ENCODE measurements at regions not wholly inside any gene's neighbourhood (a gene's known extent, or its start where the extent isn't known, plus 50 kb on each side); places are given as distances from the start of the nearest gene placed in this dataset.

- H2AFZ ChIP-seq, result peak overlapping the region; percentile 70
- H3K36me3 ChIP-seq (ENCODE audit: low read depth), result no peaks in the 10 kb centered on the region
- no peaks in the 10 kb centered on the region for H3K9me2 ChIP-seq (ENCODE audit: insufficient read depth)
- DNase-seq, result peak; percentile 95
- H3K79me2 ChIP-seq (ENCODE audit: insufficient read depth), result no peaks in the 10 kb centered on the region
- in situ Hi-C loops (cut with MboI), result no loop called here
- H3K27me3 ChIP-seq (replicated peaks; ENCODE audit: insufficient read depth), result no peaks in the 10 kb centered on the region
- H3K4me3 ChIP-seq, result peak overlapping the region; percentile 52; the same call in 1 of the 2 replicates
- peak overlapping the region; percentile 52 for H3K4me2 ChIP-seq (ENCODE audit: unreplicated experiment)
- H4K20me1 ChIP-seq (ENCODE audit: insufficient read depth), result no peaks in the 10 kb centered on the region
- no peak for TF ChIP-seq EZH2phosphoT487 (IDR thresholded peaks at IDR 0.05; ENCODE audit: insufficient read depth, low read depth)
- peaks cover 25% of the 10 kb centered on the region for H3K4me1 ChIP-seq (ENCODE audit: insufficient read depth)
- H3K27ac ChIP-seq, result peak overlapping the region; percentile 70
- 39 to 52% methylated on average over 9 of the region's 9 CpGs for WGBS, 2 experiments (ENCODE audit: low coverage in 1 of 2, low lambda C conversion rate in 2 of 2, missing lambda C conversion rate in 2 of 2)
- peak overlapping the region; percentile 61 for H3K9ac ChIP-seq
- H3F3A ChIP-seq (ENCODE audit: insufficient read depth), result peaks cover 20% of the 10 kb centered on the region; the same call in 1 of the 2 replicates
- no peaks in the 10 kb centered on the region for H3K9me3 ChIP-seq (ENCODE audit: low read depth)
Measured at GRCh38 chr9:91500509-91501014, 76.9 kb upstream of the NFIL3 start.

- TF ChIP-seq EZH2phosphoT487 (IDR thresholded peaks at IDR 0.05; ENCODE audit: insufficient read depth, low read depth), result no peak
- TF ChIP-seq EZH2 (IDR thresholded peaks at IDR 0.05; ENCODE audit: insufficient read depth, poor library complexity, severe bottlenecking), result no peak
- peak overlapping the region; percentile 96 for H3K27ac ChIP-seq
- no peaks in the 10 kb centered on the region for H4K20me1 ChIP-seq (ENCODE audit: insufficient read depth)
- no peaks in the 10 kb centered on the region for H3K27me3 ChIP-seq (replicated peaks; ENCODE audit: insufficient read depth)
- H3K4me1 ChIP-seq (ENCODE audit: insufficient read depth), result peaks cover 34% of the 10 kb centered on the region
- no peaks in the 10 kb centered on the region for H3K36me3 ChIP-seq (ENCODE audit: low read depth)
- DNase-seq, result no peak
- H3K4me2 ChIP-seq (ENCODE audit: unreplicated experiment), result peak overlapping the region; percentile 55
- no peaks in the 10 kb centered on the region for H3K79me2 ChIP-seq (ENCODE audit: insufficient read depth)
- in situ Hi-C loops (cut with MboI), result no loop called here
- H3K9ac ChIP-seq, result peak overlapping the region; percentile 80
- WGBS, 2 experiments (ENCODE audit: low coverage in 1 of 2, low lambda C conversion rate in 2 of 2, missing lambda C conversion rate in 2 of 2), result 61 to 68% methylated on average over 7 of the region's 7 CpGs
- no peaks in the 10 kb centered on the region for H3K9me3 ChIP-seq (ENCODE audit: low read depth)
- 0 out of 2 replicates have a peak overlapping the region, but pooled peaks have one; percentile 10 for H2AFZ ChIP-seq
- no peaks in the 10 kb centered on the region for H3K9me2 ChIP-seq (ENCODE audit: insufficient read depth)
- H3K4me3 ChIP-seq, result no peak overlapping the region
- H3F3A ChIP-seq (ENCODE audit: insufficient read depth), result peaks cover 30% of the 10 kb centered on the region
Measured at GRCh38 chr9:91496351-91496750, 72.7 kb upstream of the NFIL3 start.

GRCh38 chr9:91495450-91495849 lies 71.8 kb upstream of the NFIL3 start:
- WGBS, 2 experiments (ENCODE audit: low coverage in 1 of 2, low lambda C conversion rate in 2 of 2, missing lambda C conversion rate in 2 of 2), result 5 to 12% methylated on average over 4 of the region's 4 CpGs
- peak overlapping the region; percentile 60 for H3K4me2 ChIP-seq (ENCODE audit: unreplicated experiment)
- H3K27ac ChIP-seq, result peak overlapping the region; percentile 96
- in situ Hi-C loops (cut with MboI), result no loop called here
- H3F3A ChIP-seq (ENCODE audit: insufficient read depth), result peaks cover 23% of the 10 kb centered on the region
- H3K4me1 ChIP-seq (ENCODE audit: insufficient read depth), result peaks cover 26% of the 10 kb centered on the region
- TF ChIP-seq EZH2 (IDR thresholded peaks at IDR 0.05; ENCODE audit: insufficient read depth, poor library complexity, severe bottlenecking), result no peak
- H3K9ac ChIP-seq, result peak overlapping the region; percentile 80
- no peaks in the 10 kb centered on the region for H3K27me3 ChIP-seq (replicated peaks; ENCODE audit: insufficient read depth)
- H3K79me2 ChIP-seq (ENCODE audit: insufficient read depth), result no peaks in the 10 kb centered on the region
- no peaks in the 10 kb centered on the region for H3K9me3 ChIP-seq (ENCODE audit: low read depth)
- peak overlapping the region; percentile 18 for H3K4me3 ChIP-seq
- H2AFZ ChIP-seq, result no peak overlapping the region
- H4K20me1 ChIP-seq (ENCODE audit: insufficient read depth), result no peaks in the 10 kb centered on the region
- peak; percentile 97 for DNase-seq
- no peaks in the 10 kb centered on the region for H3K9me2 ChIP-seq (ENCODE audit: insufficient read depth)
- H3K36me3 ChIP-seq (ENCODE audit: low read depth), result no peaks in the 10 kb centered on the region

GRCh38 chr9:91494751-91495150 lies 71.1 kb upstream of the NFIL3 start:
- DNase-seq, result no peak
- Histone ChIP-seq H3K9me3 (ENCODE audit: low read depth) (no peaks in the 10 kb centered on the region), H3K27me3 (replicated peaks; ENCODE audit: insufficient read depth) (no peaks in the 10 kb centered on the region), H2AFZ (no peak overlapping the region), H3K79me2 (ENCODE audit: insufficient read depth) (no peaks in the 10 kb centered on the region), H3K36me3 (ENCODE audit: low read depth) (no peaks in the 10 kb centered on the region), H3K4me3 (no peak overlapping the region), H3F3A (ENCODE audit: insufficient read depth) (peaks cover 23% of the 10 kb centered on the region), H3K9ac (peak overlapping the region; percentile 80), H3K9me2 (ENCODE audit: insufficient read depth) (no peaks in the 10 kb centered on the region), H3K4me2 (ENCODE audit: unreplicated experiment) (peak overlapping the region; percentile 60), H4K20me1 (ENCODE audit: insufficient read depth) (no peaks in the 10 kb centered on the region), H3K4me1 (ENCODE audit: insufficient read depth) (peaks cover 26% of the 10 kb centered on the region), H3K27ac (peak overlapping the region; percentile 96)
- TF ChIP-seq EZH2phosphoT487 (IDR thresholded peaks at IDR 0.05; ENCODE audit: insufficient read depth, low read depth) (no peak), EZH2 (IDR thresholded peaks at IDR 0.05; ENCODE audit: insufficient read depth, poor library complexity, severe bottlenecking) (no peak)
- 67 to 69% methylated on average over 3 of the region's 3 CpGs for WGBS, 2 experiments (ENCODE audit: low coverage in 1 of 2, low lambda C conversion rate in 2 of 2, missing lambda C conversion rate in 2 of 2)
- in situ Hi-C loops (cut with MboI), result no loop called here

GRCh38 chr9:91492237-91492636 lies 68.6 kb upstream of the NFIL3 start:
- Histone ChIP-seq H3K36me3 (ENCODE audit: low read depth) (no peaks in the 10 kb centered on the region), H3K79me2 (ENCODE audit: insufficient read depth) (no peaks in the 10 kb centered on the region), H3K27ac (no peak overlapping the region), H3K4me1 (ENCODE audit: insufficient read depth) (peaks cover 40% of the 10 kb centered on the region), H3K9ac (no peak overlapping the region), H3K9me3 (ENCODE audit: low read depth) (no peaks in the 10 kb centered on the region), H3K9me2 (ENCODE audit: insufficient read depth) (no peaks in the 10 kb centered on the region), H3K4me3 (no peak overlapping the region), H3K4me2 (ENCODE audit: unreplicated experiment) (no peak overlapping the region), H3K27me3 (replicated peaks; ENCODE audit: insufficient read depth) (no peaks in the 10 kb centered on the region), H2AFZ (no peak overlapping the region), H3F3A (ENCODE audit: insufficient read depth) (peaks cover 36% of the 10 kb centered on the region), H4K20me1 (ENCODE audit: insufficient read depth) (no peaks in the 10 kb centered on the region)
- in situ Hi-C loops (cut with MboI), result no loop called here
- 89% methylated on average over 2 of the region's 2 CpGs for WGBS, 2 experiments (ENCODE audit: low coverage in 1 of 2, low lambda C conversion rate in 2 of 2, missing lambda C conversion rate in 2 of 2)
- TF ChIP-seq EZH2 (IDR thresholded peaks at IDR 0.05; ENCODE audit: insufficient read depth, poor library complexity, severe bottlenecking) (no peak), EZH2phosphoT487 (IDR thresholded peaks at IDR 0.05; ENCODE audit: insufficient read depth, low read depth) (no peak)
- DNase-seq, result no peak

Data from GM23248 (cell line).